K562 (cell line): ENCODE measurements at regions not wholly inside any gene's neighbourhood (a gene's known extent, or its start where the extent isn't known, plus 50 kb on each side); places are given as distances from the start of the nearest gene placed in this dataset.

Source experiments
- ATAC-seq: fragments of 200-7000 bp; cut with Tn5 transposase; 3 replicates; pipeline ENCODE4 v1.9.1; 2020; ENCODE audit warnings: moderate library complexity
- BruUV-seq: library from RNA; stranded (reverse); fragments of 400-500 nt; replicated peaks from 2 replicates; lab custom pipeline; 2021; lab: Mats Ljungman, UMichigan
- CTCF ChIA-PET: fragments of 300-600 bp; formaldehyde crosslinking; extraction: SDS; loops from one replicate; lab custom pipeline; 2021; ENCODE audit warnings: low intra/inter-chr PET ratio; lab: Yijun Ruan, JAX
- POLR2A ChIA-PET: fragments of 300-600, 350-650 bp; sonication (Branson Sonifier 250); formaldehyde crosslinking; extraction: SDS; loops from one replicate; lab custom pipeline; 2021; ENCODE audit warnings: antibody characterized with exemption, inconsistent platforms; lab: Yijun Ruan, JAX
- DNase-seq, 4 experiments: peaks; one replicate each; pipeline versions ENCODE4 v3.0.0 to v3.0.0-alpha.2; 2011 to 2018; ENCODE audit warnings: low spot score in 3 of 4, mixed read lengths in 3 of 4; ENCODE audit errors: extremely low read depth in 1 of 4
- FAIRE-seq: peaks from 2 replicates; lab custom pipeline; 2011; peaks lifted over from hg19 to GRCh38; lab: Jason Lieb, UNC
- H2AFZ ChIP-seq: 2 replicates; pipeline ENCODE4 v1.6.0; 2011; ENCODE audit warnings: low read depth, low read length, control low read depth, inconsistent platforms
- H3K27ac ChIP-seq: fragments of 200-600 bp; 3 replicates; pipeline ENCODE4 v1.8.0; 2011; ENCODE audit warnings: low read depth, mild to moderate bottlenecking, control low read depth, inconsistent platforms, low read length, moderate library complexity, mixed read lengths; ENCODE audit errors: extremely low read depth
- H3K27me3 ChIP-seq, 2 experiments: fragments of 300-600 bp in 1 of 2; 2 replicates in 1 of 2; 3 replicates in 1 of 2; pipeline versions ENCODE4 v1.6.0 to v1.8.0; 2011; ENCODE audit warnings: inconsistent platforms in 2 of 2, low read length in 2 of 2, mild to moderate bottlenecking in 1 of 2, mixed read lengths in 1 of 2, moderate library complexity in 1 of 2; ENCODE audit not compliant: control insufficient read depth in 2 of 2, insufficient read depth in 2 of 2
- H3K36me3 ChIP-seq: fragments of 300-600 bp; 3 replicates; pipeline ENCODE4 v1.8.0; 2011; ENCODE audit warnings: mild to moderate bottlenecking, low read length, inconsistent platforms; ENCODE audit not compliant: control insufficient read depth, insufficient read depth
- H3K4me1 ChIP-seq, 2 experiments: fragments of 200-600 bp in 1 of 2; replicated peaks in 1 of 2; 2 replicates in 1 of 2; 3 replicates in 1 of 2; pipeline versions ENCODE4 v1.5.1 to v1.8.0; 2011; ENCODE audit warnings: inconsistent platforms in 2 of 2, low read length in 2 of 2, mild to moderate bottlenecking in 1 of 2, mixed read lengths in 1 of 2, moderate library complexity in 1 of 2; ENCODE audit not compliant: control insufficient read depth in 2 of 2, insufficient read depth in 2 of 2
- H3K4me2 ChIP-seq: 2 replicates; pipeline ENCODE4 v1.6.1; 2011; ENCODE audit warnings: low read length, control low read depth, inconsistent platforms, mixed read lengths; ENCODE audit not compliant: insufficient read depth
- H3K4me3 ChIP-seq: fragments of 200-600 bp; sonication (generic), shearing (Covaris generic); 2 replicates; pipeline ENCODE4 v1.5.1; 2016; ENCODE audit warnings: control low read depth, inconsistent platforms
- H3K79me2 ChIP-seq: fragments of 200-600 bp; 3 replicates; pipeline ENCODE4 v1.8.0; 2011; ENCODE audit warnings: low read length, inconsistent platforms; ENCODE audit not compliant: control insufficient read depth, insufficient read depth
- H3K9ac ChIP-seq, 2 experiments: 2 replicates each; pipeline versions ENCODE4 v1.6.0 to v1.6.1; 2011; ENCODE audit warnings: low read depth in 2 of 2, low read length in 2 of 2, control low read depth in 1 of 2, inconsistent platforms in 1 of 2, mild to moderate bottlenecking in 1 of 2, mixed read lengths in 1 of 2; ENCODE audit not compliant: insufficient read depth in 1 of 2
- H3K9me1 ChIP-seq: one replicate; pipeline ENCODE4 v1.6.0; 2011; ENCODE audit warnings: inconsistent platforms, mild to moderate bottlenecking, low read length, moderate library complexity; ENCODE audit not compliant: control insufficient read depth, insufficient read depth
- H3K9me3 ChIP-seq: replicated peaks from 2 replicates; pipeline ENCODE4 v1.5.1; 2011; ENCODE audit warnings: low read depth, low read length, inconsistent platforms; ENCODE audit not compliant: control insufficient read depth, insufficient read depth
- H4K20me1 ChIP-seq: replicated peaks from 2 replicates; pipeline ENCODE4 v1.6.1; 2011; ENCODE audit warnings: low read length, inconsistent platforms, mixed read lengths; ENCODE audit not compliant: control insufficient read depth, insufficient read depth
- LEF1 ChIP-seq: fragments of 450-650 bp; IDR thresholded peaks from 2 replicates; pipeline ENCODE4 v1.6.1; 2016; ENCODE audit warnings: mild to moderate bottlenecking
- MEF2A ChIP-seq: IDR thresholded peaks from 2 replicates; pipeline ENCODE4 v1.6.1; 2011; ENCODE audit warnings: low read depth, mild to moderate bottlenecking, low read length, moderate library complexity; ENCODE audit not compliant: control insufficient read depth
- WGBS: fragments of 100-300 bp; shearing (Covaris generic); methylation state at CpG from one replicate; pipeline ENCODE4 v1.1.6; 2016; ENCODE audit warnings: low coverage, mixed read lengths; ENCODE audit not compliant: insufficient coverage; ENCODE audit errors: missing lambda C conversion rate; 5-methylcytosine and 5-hydroxymethylcytosine counted together
- in situ Hi-C: fragments of 300-500 bp; cut with MboI; formaldehyde crosslinking; loops from 4 replicates; pipeline ENCODE4 v1.15.0; 2018; ENCODE audit warnings: inconsistent platforms, mixed read lengths
- intact Hi-C: fragments of 100-400 bp; cut with micrococcal nuclease; formaldehyde crosslinking; loops from 2 replicates; pipeline ENCODE4 v1.14.2; 2022
- TF ChIP-seq, protein P1 (sequence below), 2 experiments: fragments of 450-650 bp in 1 of 2; IDR thresholded peaks; 2 replicates each; pipeline ENCODE4 v1.6.1; 2011 to 2017; ENCODE audit warnings: low read depth in 2 of 2, antibody characterized with exemption in 1 of 2, borderline replicate concordance in 1 of 2, low read length in 1 of 2, mild to moderate bottlenecking in 1 of 2, mixed read lengths in 1 of 2; ENCODE audit not compliant: control insufficient read depth in 1 of 2

DNA sequence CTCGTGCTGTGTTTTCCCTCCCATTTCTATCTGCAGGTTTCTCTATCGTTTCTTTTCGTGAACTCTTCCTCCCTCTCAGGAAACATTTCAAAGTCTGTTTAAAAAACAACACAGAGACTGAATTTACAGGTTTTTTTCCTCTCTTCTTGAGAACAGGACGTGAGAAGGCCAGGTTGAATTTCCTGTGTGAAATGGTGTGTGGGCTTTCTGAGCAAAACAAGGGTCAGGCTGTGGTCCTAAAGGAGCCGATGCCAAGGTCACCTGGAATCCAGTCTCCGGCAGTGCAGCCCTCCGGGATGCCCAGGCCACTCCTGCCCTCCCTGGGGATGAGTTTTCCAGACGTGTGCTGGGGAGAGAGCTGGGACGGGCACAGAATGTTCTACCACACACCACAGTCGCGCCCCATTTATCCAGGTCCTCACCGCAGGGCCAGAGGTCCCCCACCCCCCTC, 62.7 kb upstream of the RUNX3 start:
- no peaks in the 10 kb centered on the region for H3K9me1 ChIP-seq
- FAIRE-seq (no peak), ATAC-seq (no peak), DNase-seq (no peak)
- POLR2A ChIA-PET = no interaction called here
- WGBS = 0% methylated on average over 12 of the region's 12 CpGs
- no peak overlapping the region for H3K4me2 ChIP-seq
- in situ Hi-C loops (no loop called here), intact Hi-C loops (no loop called here)
- no peaks in the 10 kb centered on the region for H3K79me2 ChIP-seq
- H3K36me3 ChIP-seq = no peaks in the 10 kb centered on the region
- H3K9ac ChIP-seq = no peak overlapping the region
- no peaks in the 10 kb centered on the region; a peak in 1 of 5 replicates for H3K4me1 ChIP-seq
- H2AFZ ChIP-seq = no peak overlapping the region
- TF ChIP-seq MEF2A (no peak), LEF1 (no peak)
- TF ChIP-seq, protein P1, sequence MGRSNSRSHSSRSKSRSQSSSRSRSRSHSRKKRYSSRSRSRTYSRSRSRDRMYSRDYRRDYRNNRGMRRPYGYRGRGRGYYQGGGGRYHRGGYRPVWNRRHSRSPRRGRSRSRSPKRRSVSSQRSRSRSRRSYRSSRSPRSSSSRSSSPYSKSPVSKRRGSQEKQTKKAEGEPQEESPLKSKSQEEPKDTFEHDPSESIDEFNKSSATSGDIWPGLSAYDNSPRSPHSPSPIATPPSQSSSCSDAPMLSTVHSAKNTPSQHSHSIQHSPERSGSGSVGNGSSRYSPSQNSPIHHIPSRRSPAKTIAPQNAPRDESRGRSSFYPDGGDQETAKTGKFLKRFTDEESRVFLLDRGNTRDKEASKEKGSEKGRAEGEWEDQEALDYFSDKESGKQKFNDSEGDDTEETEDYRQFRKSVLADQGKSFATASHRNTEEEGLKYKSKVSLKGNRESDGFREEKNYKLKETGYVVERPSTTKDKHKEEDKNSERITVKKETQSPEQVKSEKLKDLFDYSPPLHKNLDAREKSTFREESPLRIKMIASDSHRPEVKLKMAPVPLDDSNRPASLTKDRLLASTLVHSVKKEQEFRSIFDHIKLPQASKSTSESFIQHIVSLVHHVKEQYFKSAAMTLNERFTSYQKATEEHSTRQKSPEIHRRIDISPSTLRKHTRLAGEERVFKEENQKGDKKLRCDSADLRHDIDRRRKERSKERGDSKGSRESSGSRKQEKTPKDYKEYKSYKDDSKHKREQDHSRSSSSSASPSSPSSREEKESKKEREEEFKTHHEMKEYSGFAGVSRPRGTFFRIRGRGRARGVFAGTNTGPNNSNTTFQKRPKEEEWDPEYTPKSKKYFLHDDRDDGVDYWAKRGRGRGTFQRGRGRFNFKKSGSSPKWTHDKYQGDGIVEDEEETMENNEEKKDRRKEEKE (IDR thresholded peaks at IDR 0.05; ENCODE audit: borderline replicate concordance in 1 of 2, control insufficient read depth in 1 of 2, low read depth in 2 of 2, low read length in 1 of 2) = no peak
- BruUV-seq = no TSS peak
- peaks cover 55 to 87% of the 10 kb centered on the region in 2 experiments for H3K27me3 ChIP-seq
- CTCF ChIA-PET = no interaction called here
- H3K27ac ChIP-seq = no peak overlapping the region
- H3K9me3 ChIP-seq = no peaks in the 10 kb centered on the region
- no peak overlapping the region for H3K4me3 ChIP-seq
- H4K20me1 ChIP-seq = peaks cover 11% of the 10 kb centered on the region; the same call in 1 of the 2 replicates
